KMS-11 (cell line): ENCODE measurements at regions not wholly inside any gene's neighbourhood (a gene's known extent, or its start where the extent isn't known, plus 50 kb on each side); places are given as distances from the start of the nearest gene placed in this dataset.

Experiments
- H2AFZ ChIP-seq: fragments of 200-600 bp; sonication (generic); 2 replicates; pipeline ENCODE4 v1.6.1; 2016; ENCODE audit warnings: antibody characterized with exemption, mixed run types, low read depth
- H3K27ac ChIP-seq: fragments of 200-600 bp; sonication (generic); 2 replicates; pipeline ENCODE4 v1.6.1; 2016; ENCODE audit warnings: mild to moderate bottlenecking, mixed run types
- H3K27me3 ChIP-seq: fragments of 200-600 bp; sonication (generic); 2 replicates; pipeline ENCODE4 v1.6.1; 2017; ENCODE audit warnings: mild to moderate bottlenecking, low read depth, mixed run types, moderate library complexity; ENCODE audit not compliant: insufficient read depth
- H3K36me3 ChIP-seq: fragments of 200-600 bp; sonication (generic); 2 replicates; pipeline ENCODE4 v1.6.1; 2017; ENCODE audit warnings: mild to moderate bottlenecking, mixed run types; ENCODE audit not compliant: insufficient read depth
- H3K4me1 ChIP-seq: fragments of 200-600 bp; sonication (generic); 2 replicates; pipeline ENCODE4 v1.6.1; 2016; ENCODE audit warnings: mild to moderate bottlenecking, low read depth, mixed run types; ENCODE audit not compliant: poor library complexity, severe bottlenecking
- H3K4me2 ChIP-seq: fragments of 200-600 bp; sonication (generic); 2 replicates; pipeline ENCODE4 v1.7.0; 2016; ENCODE audit warnings: mild to moderate bottlenecking, mixed run types
- H3K4me3 ChIP-seq: fragments of 200-600 bp; sonication (generic); IDR thresholded peaks from 2 replicates; pipeline ENCODE4 v1.6.1; 2017; ENCODE audit warnings: low read depth, low read length, mixed read lengths; ENCODE audit not compliant: insufficient read depth
- H3K79me2 ChIP-seq: fragments of 200-600 bp; sonication (generic); 2 replicates; pipeline ENCODE4 v1.6.1; 2016; ENCODE audit warnings: low read depth, mixed run types; ENCODE audit not compliant: insufficient read depth
- H3K9ac ChIP-seq: fragments of 200-600 bp; sonication (generic); 2 replicates; pipeline ENCODE4 v1.6.1; 2016; ENCODE audit warnings: mild to moderate bottlenecking, mixed run types
- H4K20me1 ChIP-seq: fragments of 200-600 bp; sonication (generic); 2 replicates; pipeline ENCODE4 v1.6.1; 2016; ENCODE audit warnings: mild to moderate bottlenecking, mixed run types; ENCODE audit not compliant: insufficient read depth
- CTCF ChIP-seq: fragments of 200-600 bp; sonication (generic); conservative IDR thresholded peaks from 2 replicates; pipeline ENCODE4 v1.6.1; 2017; ENCODE audit warnings: low read depth, mild to moderate bottlenecking, antibody characterized with exemption, low read length, moderate library complexity, mixed read lengths

GRCh38 chr10:128630787-128631252, 504.6 kb upstream of the MKI67 start:
- Histone ChIP-seq H3K4me1 (no peaks in the 10 kb centered on the region), H3K36me3 (no peaks in the 10 kb centered on the region), H2AFZ (no peak overlapping the region), H3K27ac (no peak overlapping the region), H4K20me1 (no peaks in the 10 kb centered on the region), H3K9ac (no peak overlapping the region), H3K4me3 (no peak overlapping the region), H3K79me2 (no peaks in the 10 kb centered on the region), H3K27me3 (no peaks in the 10 kb centered on the region), H3K4me2 (no peak overlapping the region)
- no peak for TF ChIP-seq CTCF

- H3K27me3 ChIP-seq: no peaks in the 10 kb centered on the region
- H3K4me1 ChIP-seq: no peaks in the 10 kb centered on the region
- no peak overlapping the region for H3K4me2 ChIP-seq
- no peak overlapping the region for H3K9ac ChIP-seq
- peak; percentile 69 for TF ChIP-seq CTCF
- H3K4me3 ChIP-seq: no peak overlapping the region
- H3K27ac ChIP-seq: no peak overlapping the region
- H4K20me1 ChIP-seq: no peaks in the 10 kb centered on the region
- no peaks in the 10 kb centered on the region for H3K79me2 ChIP-seq
- H2AFZ ChIP-seq: no peak overlapping the region
- no peaks in the 10 kb centered on the region for H3K36me3 ChIP-seq
These were observed 505.6 kb upstream of the MKI67 start for GRCh38 chr10:128631801-128632241.

- Histone ChIP-seq H3K4me1 (no peaks in the 10 kb centered on the region), H3K9ac (no peak overlapping the region), H2AFZ (no peak overlapping the region), H4K20me1 (no peaks in the 10 kb centered on the region), H3K36me3 (no peaks in the 10 kb centered on the region), H3K27ac (no peak overlapping the region), H3K4me2 (no peak overlapping the region), H3K27me3 (no peaks in the 10 kb centered on the region), H3K79me2 (no peaks in the 10 kb centered on the region), H3K4me3 (no peak overlapping the region)
- TF ChIP-seq CTCF: no peak
These were observed 506.5 kb upstream of the MKI67 start for GRCh38 chr10:128632694-128633093.

GRCh38 chr10:128633864-128634540, 507.8 kb upstream of the MKI67 start:
- Histone ChIP-seq H3K4me3 (no peak overlapping the region), H4K20me1 (no peaks in the 10 kb centered on the region), H3K4me2 (no peak overlapping the region), H3K79me2 (no peaks in the 10 kb centered on the region), H3K27ac (no peak overlapping the region), H3K4me1 (no peaks in the 10 kb centered on the region), H3K36me3 (no peaks in the 10 kb centered on the region), H2AFZ (no peak overlapping the region), H3K9ac (no peak overlapping the region), H3K27me3 (no peaks in the 10 kb centered on the region)
- TF ChIP-seq CTCF: no peak
